Thoracic aorta (tissue), 2 donors: ENCODE measurements at regions not wholly inside any gene's neighbourhood (a gene's known extent, or its start where the extent isn't known, plus 50 kb on each side); places are given as distances from the start of the nearest gene placed in this dataset.

Experiments used
- ATAC-seq: fragments of 150-250 bp; one replicate; pipeline ENCODE4 v1.8.0; 2017; ENCODE audit warnings: low read depth; ENCODE audit not compliant: insufficient number of reproducible peaks, low FRiP score
- DNase-seq: peaks from one replicate; pipeline ENCODE4 v3.0.0-alpha.2; 2020; ENCODE audit warnings: low spot score
- H3K27ac ChIP-seq, 2 donors: fragments of 200-600 bp; sonication (generic); 1 replicate in 1 of 2; 2 replicates in 1 of 2; pipeline ENCODE4 v1.5.1; 2016; ENCODE audit warnings: mild to moderate bottlenecking in 2 of 2, moderate library complexity in 2 of 2
- H3K27me3 ChIP-seq: fragments of 200-600 bp; sonication (generic); replicated peaks from 2 replicates; pipeline ENCODE4 v1.6.0; 2016; ENCODE audit warnings: mild to moderate bottlenecking; ENCODE audit not compliant: insufficient read depth
- H3K36me3 ChIP-seq: fragments of 200-600 bp; sonication (generic); one replicate; pipeline ENCODE4 v1.5.1; 2016
- H3K4me1 ChIP-seq, 2 donors: fragments of 200-600 bp; sonication (generic); 1 replicate in 1 of 2; 2 replicates in 1 of 2; pipeline versions ENCODE4 v1.5.1 to v1.6.0; 2016; ENCODE audit warnings: low read depth in 2 of 2, mild to moderate bottlenecking in 1 of 2; ENCODE audit not compliant: control insufficient read depth in 1 of 2
- H3K4me3 ChIP-seq: fragments of 200-600 bp; sonication (generic); 2 replicates; pipeline ENCODE4 v1.5.1; 2016; ENCODE audit warnings: mild to moderate bottlenecking
- H3K9me3 ChIP-seq: fragments of 200-600 bp; sonication (generic); 2 replicates; pipeline ENCODE4 v1.5.1; 2016
- CTCF ChIP-seq: fragments of 200-600 bp; sonication (generic); IDR thresholded peaks from one replicate; pipeline ENCODE4 v1.5.1; 2019; ENCODE audit warnings: antibody characterized with exemption

- H3K4me3 ChIP-seq = no peak overlapping the region
Observed at GRCh38 chr6:78583079-78583478, 284.3 kb upstream of the IRAK1BP1 start.

GRCh38 chr6:78589436-78589835 is 277.9 kb upstream of the IRAK1BP1 start:
- no peak overlapping the region for H3K27ac ChIP-seq
- no peaks in the 10 kb centered on the region for H3K36me3 ChIP-seq
- H3K4me3 ChIP-seq = no peak overlapping the region
- ATAC-seq (no peak), DNase-seq (no peak)
- H3K4me1 ChIP-seq = no peaks in the 10 kb centered on the region
- no peaks in the 10 kb centered on the region for H3K9me3 ChIP-seq
- no peak for TF ChIP-seq CTCF
- H3K27me3 ChIP-seq = no peaks in the 10 kb centered on the region

More at GRCh38 chr6:78583079-78583478, 284.3 kb upstream of the IRAK1BP1 start:
- H3K27me3 ChIP-seq = no peaks in the 10 kb centered on the region
- H3K27ac ChIP-seq = no peak overlapping the region
- H3K9me3 ChIP-seq = no peaks in the 10 kb centered on the region
- TF ChIP-seq CTCF = no peak
- DNase-seq = no peak
- no peaks in the 10 kb centered on the region for H3K36me3 ChIP-seq
- H3K4me1 ChIP-seq = no peaks in the 10 kb centered on the region
- no peak for ATAC-seq

GRCh38 chr6:78593898-78594667 is 273.3 kb upstream of the IRAK1BP1 start:
- H3K9me3 ChIP-seq = no peaks in the 10 kb centered on the region
- no peak for ATAC-seq
- DNase-seq = no peak
- no peaks in the 10 kb centered on the region for H3K27me3 ChIP-seq
- no peak for TF ChIP-seq CTCF
- no peak overlapping the region for H3K27ac ChIP-seq
- H3K4me1 ChIP-seq = peaks cover 4% of the 10 kb centered on the region in 2 donors
- no peaks in the 10 kb centered on the region for H3K36me3 ChIP-seq
- H3K4me3 ChIP-seq = no peak overlapping the region

- TF ChIP-seq CTCF = no peak
- no peak for ATAC-seq
- no peaks in the 10 kb centered on the region for H3K36me3 ChIP-seq
Observed at GRCh38 chr6:78594668-78595066, 272.7 kb upstream of the IRAK1BP1 start.

GRCh38 chr6:78597966-78598365 is 269.4 kb upstream of the IRAK1BP1 start:
- peaks cover 7 to 12% of the 10 kb centered on the region in 2 donors for H3K4me1 ChIP-seq
- no peak overlapping the region for H3K4me3 ChIP-seq
- no peak for TF ChIP-seq CTCF
- H3K27ac ChIP-seq = peak overlapping the region in 1 of 2 donors; percentile 38
- no peaks in the 10 kb centered on the region for H3K36me3 ChIP-seq
- H3K9me3 ChIP-seq = no peaks in the 10 kb centered on the region
- no peak for DNase-seq
- ATAC-seq = no peak
- no peaks in the 10 kb centered on the region for H3K27me3 ChIP-seq

More at GRCh38 chr6:78594668-78595066, 272.7 kb upstream of the IRAK1BP1 start:
- H3K27me3 ChIP-seq = no peaks in the 10 kb centered on the region
- H3K9me3 ChIP-seq = no peaks in the 10 kb centered on the region
- no peak overlapping the region for H3K27ac ChIP-seq
- peaks cover 4 to 9% of the 10 kb centered on the region in 2 donors for H3K4me1 ChIP-seq
- DNase-seq = no peak
- no peak overlapping the region for H3K4me3 ChIP-seq
